COLO829 (cell line): ENCODE measurements at regions not wholly inside any gene's neighbourhood (a gene's known extent, or its start where the extent isn't known, plus 50 kb on each side); places are given as distances from the start of the nearest gene placed in this dataset.
"Not testable (repeated sequence)": the region's sequence is repeated elsewhere in the genome, so short reads cannot be mapped to it uniquely, and the experiment has no call there.

Experiments used
- DNase-seq: peaks from one replicate; pipeline ENCODE4 v3.0.0; 2012; ENCODE audit warnings: low spot score

DNA sequence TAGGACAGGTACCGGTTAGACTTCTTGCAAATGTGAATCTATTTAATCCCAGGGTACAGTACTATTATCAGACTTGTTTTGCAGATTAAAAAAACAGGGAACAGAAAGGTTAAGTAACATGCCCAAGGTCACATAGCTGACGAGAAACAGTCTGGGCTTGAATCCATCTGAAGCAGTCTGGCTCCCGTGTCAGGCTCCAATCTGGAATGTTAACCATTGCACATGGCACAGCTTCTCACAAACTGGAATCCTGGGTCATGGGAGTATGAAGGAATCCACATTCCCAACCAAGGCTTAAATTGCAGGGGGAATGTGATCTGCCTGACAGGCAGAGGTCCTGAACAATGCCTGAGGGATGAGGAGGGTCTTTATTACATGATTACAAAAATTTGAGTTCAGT is 187.5 kb upstream of the SPTLC3 start:
- DNase-seq: no peak

DNA sequence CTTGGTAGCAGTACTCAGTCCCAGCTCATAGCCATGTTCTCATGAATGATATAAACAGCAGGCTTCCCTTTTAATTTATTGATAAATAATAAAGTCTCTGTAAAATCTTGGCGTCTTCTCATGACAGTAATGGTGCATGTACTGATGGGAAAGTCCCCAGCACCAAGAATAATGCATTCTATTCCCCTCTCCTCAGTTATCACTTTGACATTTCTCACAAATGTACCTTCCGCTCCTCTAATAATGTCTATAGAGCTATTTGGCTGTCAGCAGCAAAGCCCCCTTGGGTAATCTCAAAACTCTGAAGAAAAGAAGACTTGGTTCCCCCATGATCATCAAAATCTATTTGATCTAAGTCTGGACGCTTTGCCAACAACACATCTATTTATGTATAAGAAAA is 185.0 kb upstream of the SPTLC3 start:
- no peak for DNase-seq

DNA sequence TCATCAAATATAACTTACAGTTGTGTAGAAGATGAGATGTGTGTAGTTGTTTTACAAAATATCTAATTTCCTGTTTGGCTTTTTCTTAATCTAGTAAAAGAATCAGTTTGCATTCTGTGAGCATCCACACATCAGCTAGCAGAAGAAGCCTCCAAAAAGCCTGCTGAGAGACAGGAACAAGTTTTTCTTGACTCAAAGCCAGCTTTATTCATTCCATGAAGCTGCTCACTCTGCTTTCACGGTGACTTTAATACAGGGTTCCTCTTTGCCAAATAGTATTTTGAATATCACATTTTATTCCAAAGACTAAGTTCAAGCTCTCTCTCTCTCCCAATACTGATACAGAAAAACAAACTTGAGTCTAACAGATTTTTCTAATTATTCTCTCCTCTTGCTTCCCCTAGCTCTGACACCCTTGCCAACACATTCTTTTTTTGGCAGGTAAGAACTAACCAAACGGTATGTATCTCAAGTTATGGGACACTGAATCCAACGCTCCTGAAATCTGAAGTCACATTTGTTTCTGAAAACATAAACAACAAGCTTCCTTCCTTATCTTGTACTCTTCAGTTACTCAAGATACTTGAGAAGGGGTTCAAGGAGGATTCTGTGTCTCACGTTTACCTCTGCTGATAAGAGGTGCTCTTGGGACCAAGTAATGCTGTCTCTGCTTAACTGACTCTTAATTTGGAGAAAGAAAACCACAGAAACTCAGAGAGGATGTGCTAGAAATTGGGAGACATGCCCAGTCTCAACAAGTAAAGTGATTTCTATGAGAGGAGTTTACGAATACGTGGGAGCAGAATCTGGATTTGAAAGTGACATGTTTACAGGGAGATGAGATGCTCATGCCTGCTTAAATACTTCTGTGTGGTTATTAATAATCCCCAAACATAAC is 184.2 kb upstream of the SPTLC3 start:
- no peak for DNase-seq

DNA sequence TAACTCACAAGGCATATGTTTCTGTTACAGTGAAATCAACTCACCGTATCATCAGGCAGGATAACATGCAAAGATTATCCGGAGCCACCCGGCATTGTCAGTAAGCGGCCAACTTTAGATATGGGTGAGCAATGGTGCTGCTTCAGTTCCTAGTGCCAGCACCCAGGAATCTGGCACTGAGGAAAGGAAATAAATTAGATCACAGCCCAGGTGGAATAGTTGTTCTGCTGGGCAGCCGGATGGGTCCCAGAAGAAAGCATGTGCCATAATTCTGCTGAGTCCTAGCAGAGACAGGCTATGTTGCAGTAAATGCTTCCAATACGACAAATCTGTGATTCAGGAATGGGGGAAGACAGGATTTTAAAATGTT is 183.6 kb upstream of the SPTLC3 start:
- DNase-seq: no peak

DNA sequence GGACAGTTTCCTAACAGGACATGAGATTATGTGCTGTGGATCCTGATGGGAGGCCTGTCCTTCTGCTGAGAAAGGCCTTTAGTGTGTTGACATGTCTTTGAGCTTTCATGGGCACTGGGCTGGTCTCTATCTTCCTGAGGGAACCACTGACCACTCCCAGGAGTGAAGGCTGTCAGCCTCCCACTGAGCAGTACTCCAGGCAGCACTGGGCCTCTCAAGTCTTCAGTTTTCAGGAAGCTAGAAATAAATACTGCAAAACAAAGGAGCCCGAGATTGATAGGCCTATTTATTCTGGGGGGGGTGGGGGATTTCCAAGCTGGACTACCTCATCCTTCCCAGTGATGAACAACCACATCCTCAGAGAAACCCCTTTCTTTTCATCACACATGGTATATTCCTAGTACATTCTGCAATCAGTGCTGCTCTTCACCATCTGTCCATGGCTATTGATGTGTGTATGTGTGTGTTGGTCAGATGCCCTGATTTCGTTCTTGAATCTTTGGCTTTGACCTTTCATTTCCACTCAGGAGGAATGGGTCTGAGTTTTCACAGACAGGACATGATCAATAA is 180.9 kb upstream of the SPTLC3 start:
- DNase-seq: no peak

DNA sequence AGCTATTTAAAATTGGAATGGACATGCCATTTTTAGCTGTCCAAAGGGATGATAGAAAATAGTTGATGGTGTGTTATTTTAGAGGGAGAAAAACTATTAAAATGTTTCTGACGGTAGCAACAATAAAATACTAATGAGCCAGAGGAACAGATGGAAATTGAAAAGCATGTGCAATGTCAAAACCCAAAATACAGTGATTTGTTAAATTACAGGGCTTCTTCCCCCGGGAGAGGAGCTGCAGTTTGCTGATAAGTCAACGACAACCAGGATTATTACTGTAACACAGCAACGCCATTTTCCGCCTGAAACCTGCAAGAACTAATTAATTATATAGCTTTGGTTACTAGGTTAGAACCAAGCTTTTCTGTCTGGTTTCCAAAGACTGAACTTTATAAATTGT is 179.6 kb upstream of the SPTLC3 start:
- DNase-seq: no peak

DNA sequence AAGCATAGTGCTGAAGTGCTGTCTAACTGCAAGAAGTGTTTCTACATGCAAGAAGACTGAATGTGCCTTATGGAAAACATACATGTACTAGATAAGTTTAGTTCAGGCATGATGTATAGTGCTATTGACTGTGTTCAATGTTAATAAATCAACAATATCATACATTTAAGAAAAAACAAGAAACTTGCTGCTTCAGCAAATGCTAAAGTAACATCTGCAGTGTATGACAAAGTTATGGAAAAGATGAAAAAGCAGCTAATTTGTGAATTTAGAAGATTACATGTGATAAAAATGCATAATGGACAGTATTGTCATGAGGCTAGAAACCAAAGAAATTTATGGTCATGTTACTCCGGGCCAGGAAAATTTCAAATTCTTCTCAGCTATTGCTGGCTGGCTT is 174.9 kb upstream of the SPTLC3 start:
- no peak for DNase-seq

DNA sequence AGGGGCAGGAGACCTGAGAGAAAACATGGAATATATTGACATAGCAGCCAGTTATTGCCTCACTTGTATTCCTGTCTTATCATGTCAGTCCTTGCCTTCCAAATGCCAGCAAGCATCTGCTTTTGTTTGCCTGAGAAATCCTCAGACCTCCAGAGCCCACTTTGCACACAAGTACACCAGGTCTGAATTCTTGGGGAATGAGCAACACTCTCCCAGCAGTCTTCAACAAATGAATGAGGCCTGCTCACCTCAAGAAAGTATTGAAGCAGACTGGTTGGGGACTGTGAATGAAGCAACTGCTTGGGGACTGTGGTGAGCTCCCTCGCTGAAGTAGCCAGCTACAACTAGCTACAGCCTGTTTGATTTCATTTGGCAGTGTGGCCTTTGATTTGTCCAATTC is 172.8 kb upstream of the SPTLC3 start:
- no peak for DNase-seq

DNA sequence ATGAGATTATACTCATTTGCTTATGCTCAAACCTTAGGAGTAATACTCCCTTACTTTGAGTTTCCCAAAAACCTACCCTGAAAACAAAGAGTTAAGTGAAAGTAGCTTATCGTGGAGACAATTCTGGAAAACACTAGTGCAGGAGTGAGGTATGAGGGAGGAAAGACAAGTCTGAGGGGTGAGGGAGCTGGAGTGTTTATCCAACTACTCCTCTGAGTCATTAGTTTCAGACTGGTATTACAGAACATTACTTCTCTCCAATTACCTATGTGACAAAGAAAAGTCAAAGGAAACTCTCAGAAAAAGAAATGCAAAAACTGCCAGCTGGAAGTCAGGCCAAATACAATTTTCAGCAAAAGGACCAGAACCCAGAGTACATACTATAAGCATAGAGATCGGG is 171.1 kb upstream of the SPTLC3 start:
- DNase-seq: no peak

- DNase-seq: no peak
Observed at GRCh38 chr20:12838261-12838866, 170.4 kb upstream of the SPTLC3 start.

- DNase-seq: no peak
Observed at GRCh38 chr20:12847872-12848271, 160.9 kb upstream of the SPTLC3 start.

GRCh38 chr20:12849225-12849910 is 159.4 kb upstream of the SPTLC3 start:
- no peak for DNase-seq

GRCh38 chr20:12857643-12858042 is 151.1 kb upstream of the SPTLC3 start:
- not testable (repeated sequence) for DNase-seq

GRCh38 chr20:12860619-12861247 is 148.0 kb upstream of the SPTLC3 start:
- DNase-seq: no peak

DNA sequence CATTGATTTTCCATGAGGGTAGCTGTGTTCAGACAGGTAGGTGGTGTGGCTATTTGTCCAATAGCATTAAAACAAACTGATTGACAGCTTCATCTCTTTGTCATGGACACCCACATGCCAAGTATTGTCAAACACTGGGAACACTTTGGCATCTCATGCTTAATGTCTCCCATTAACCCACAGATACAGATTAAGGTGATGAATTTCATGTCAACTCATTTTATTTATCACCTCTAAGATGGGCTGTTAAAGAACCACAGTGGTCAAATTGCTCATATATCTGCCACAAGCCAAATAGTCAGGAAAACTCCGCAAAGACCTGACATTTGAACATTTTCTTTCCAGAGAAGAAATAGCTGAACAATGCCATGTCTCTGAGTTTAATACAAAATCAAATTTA is 139.1 kb upstream of the SPTLC3 start:
- DNase-seq: no peak

DNA sequence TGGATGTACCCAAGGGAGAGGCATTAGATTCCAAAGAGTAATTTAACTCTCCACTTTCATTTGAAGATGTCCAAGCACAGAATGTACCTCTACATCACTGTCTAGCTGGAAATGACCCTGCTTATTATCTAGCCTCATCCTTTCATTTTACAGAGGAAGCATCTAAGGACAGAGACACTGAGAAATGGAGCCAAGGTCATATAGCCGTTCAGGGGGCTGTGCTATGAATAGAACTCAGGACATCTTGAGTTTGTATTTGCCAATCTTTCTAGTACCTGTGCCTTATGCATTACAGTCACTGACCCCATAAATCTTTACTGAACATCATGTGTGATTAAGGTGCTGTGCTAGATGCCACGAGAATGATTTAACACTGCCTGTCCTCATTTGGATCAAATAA is 138.2 kb upstream of the SPTLC3 start:
- DNase-seq: no peak

GRCh38 chr20:12874933-12875332 is 133.8 kb upstream of the SPTLC3 start:
- DNase-seq: no peak

DNA sequence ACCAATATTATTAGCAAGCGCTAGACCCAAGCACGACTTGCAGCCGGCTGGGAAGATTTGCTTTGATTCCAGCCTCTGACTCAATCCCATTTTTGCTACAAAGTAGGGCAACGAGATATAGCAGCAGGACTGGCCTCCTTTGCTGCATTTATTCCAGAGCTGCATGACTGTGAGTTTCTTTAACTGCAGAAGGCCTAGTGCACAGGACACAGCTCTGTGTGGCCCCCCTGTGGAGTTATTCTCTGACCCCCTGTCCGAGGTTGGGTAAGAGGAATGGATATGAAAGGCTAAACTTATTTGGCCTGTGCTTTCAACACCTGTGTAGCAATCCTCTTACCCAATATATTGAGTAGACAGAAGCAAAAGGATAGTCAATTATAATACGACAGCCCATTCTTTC is 133.3 kb upstream of the SPTLC3 start:
- no peak for DNase-seq

- no peak for DNase-seq
Observed at GRCh38 chr20:12882832-12883506, 125.8 kb upstream of the SPTLC3 start.

DNA sequence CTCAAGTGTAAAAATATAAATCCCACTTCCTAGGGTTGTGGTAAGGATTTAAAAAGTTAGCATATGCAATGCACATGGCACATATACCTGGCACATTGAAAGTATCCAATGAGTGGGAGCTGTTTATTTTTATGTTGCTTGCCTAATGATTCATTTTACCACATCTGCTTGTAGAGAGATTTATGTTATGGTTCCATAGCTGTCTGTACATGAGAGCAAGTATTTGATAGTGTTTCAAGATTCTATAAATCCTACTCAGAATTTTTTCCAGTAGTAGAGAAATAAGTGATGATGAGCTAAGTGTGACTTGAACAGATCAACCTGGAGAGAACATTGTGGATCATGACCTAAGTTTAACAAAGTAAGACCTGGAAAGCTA is 125.3 kb upstream of the SPTLC3 start:
- DNase-seq: no peak

DNA sequence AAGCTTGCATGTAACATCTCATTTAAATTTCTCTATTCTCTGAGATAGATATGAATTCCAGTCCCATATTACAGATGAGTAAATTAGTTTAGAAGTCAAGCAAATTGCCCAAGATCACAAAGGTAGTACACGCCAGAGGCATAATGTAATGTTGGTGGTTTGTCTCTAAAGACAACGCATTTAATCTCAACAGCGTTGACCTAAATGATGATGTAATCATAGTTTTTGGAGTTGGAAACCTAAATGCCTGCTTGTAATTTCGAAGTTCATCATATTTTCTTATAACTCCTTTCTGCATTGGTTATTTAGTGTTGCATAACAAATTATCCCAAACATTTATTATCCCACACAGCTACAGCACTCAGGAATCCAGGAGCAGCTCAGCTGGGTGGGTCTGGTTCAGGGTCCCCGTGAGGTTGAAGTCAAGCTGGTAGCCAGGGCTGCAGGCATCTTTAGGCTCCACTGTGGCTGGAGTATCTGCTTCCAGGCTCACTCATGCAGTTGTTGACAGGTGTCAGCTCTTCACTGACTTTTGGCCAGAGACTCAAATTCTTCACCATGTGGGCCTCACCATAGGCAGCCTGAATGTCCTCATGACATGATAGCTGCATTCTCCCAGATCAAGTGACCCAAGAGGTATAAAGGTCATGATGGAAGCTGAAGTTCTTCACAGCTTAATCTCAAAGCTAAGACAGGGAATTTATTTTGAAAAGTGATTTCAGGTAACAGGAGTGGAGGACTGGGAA is 122.0 kb upstream of the SPTLC3 start:
- no peak for DNase-seq
